Panc1 (cell line): ENCODE measurements at regions not wholly inside any gene's neighbourhood (a gene's known extent, or its start where the extent isn't known, plus 50 kb on each side); places are given as distances from the start of the nearest gene placed in this dataset.

ENCODE experiments used
- ATAC-seq: fragments of 200-7000 bp; cut with Tn5 transposase; 2 replicates; pipeline ENCODE4 v1.9.1; 2020; ENCODE audit warnings: mild to moderate bottlenecking, moderate library complexity
- BruUV-seq: library from RNA; stranded (reverse); fragments of 400-500 nt; replicated peaks from 2 replicates; lab custom pipeline; 2021; lab: Mats Ljungman, UMichigan
- CTCF ChIA-PET: fragments of 300-600 bp; sonication (Branson Sonifier 250); formaldehyde crosslinking; loops from one replicate; lab custom pipeline; 2022; ENCODE audit warnings: antibody characterized with exemption; lab: Charles Lee
- POLR2A ChIA-PET: fragments of 300-600 bp; sonication (Branson Sonifier 250); formaldehyde crosslinking; loops from one replicate; lab custom pipeline; 2022; ENCODE audit warnings: antibody characterized with exemption; lab: Charles Lee
- DNase-seq: peaks from one replicate; pipeline ENCODE4 v3.0.0-alpha.2; 2010; ENCODE audit warnings: low read depth, low spot score
- H3K27ac ChIP-seq: 2 replicates; pipeline ENCODE4 v1.5.1; 2011; ENCODE audit warnings: mild to moderate bottlenecking, low read length, inconsistent platforms
- H3K27me3 ChIP-seq: fragments of 200-500 bp; sonication (Bioruptor generic); 2 replicates; pipeline ENCODE4 v1.6.0; 2014; ENCODE audit warnings: low read length, inconsistent platforms; ENCODE audit not compliant: control insufficient read depth, insufficient read depth
- H3K36me3 ChIP-seq: fragments of 200-500 bp; sonication (Bioruptor generic); 2 replicates; pipeline ENCODE4 v1.5.1; 2014; ENCODE audit warnings: inconsistent platforms, mild to moderate bottlenecking, low read length, moderate library complexity; ENCODE audit not compliant: control insufficient read depth, insufficient read depth
- H3K4me1 ChIP-seq: 2 replicates; pipeline ENCODE4 v1.5.1; 2011; ENCODE audit warnings: inconsistent platforms, mild to moderate bottlenecking, low read length, moderate library complexity; ENCODE audit not compliant: control insufficient read depth, insufficient read depth
- H3K4me3 ChIP-seq, 2 experiments: 2 replicates each; pipeline ENCODE4 v1.5.1; 2011 to 2012; ENCODE audit warnings: low read depth in 2 of 2, low read length in 2 of 2, mild to moderate bottlenecking in 2 of 2, inconsistent platforms in 1 of 2, moderate library complexity in 1 of 2
- H3K9me3 ChIP-seq: fragments of 200-500 bp; sonication (Bioruptor generic); 2 replicates; pipeline ENCODE4 v1.5.1; 2014; ENCODE audit warnings: low read depth, mild to moderate bottlenecking, inconsistent platforms, low read length, moderate library complexity; ENCODE audit not compliant: control insufficient read depth, insufficient read depth
- CTCF ChIP-seq: fragments of 450-650 bp; IDR thresholded peaks from 2 replicates; pipeline ENCODE4 v1.5.1; 2017; ENCODE audit warnings: mild to moderate bottlenecking
- POLR2AphosphoS5 ChIP-seq: IDR thresholded peaks from 2 replicates; pipeline ENCODE4 v1.6.1; 2012; ENCODE audit warnings: mild to moderate bottlenecking, low read depth, low read length, moderate library complexity
- SIN3A ChIP-seq: IDR thresholded peaks from 2 replicates; pipeline ENCODE4 v1.6.1; 2012; ENCODE audit warnings: low read depth, mild to moderate bottlenecking, low read length, moderate library complexity, borderline replicate concordance; ENCODE audit not compliant: insufficient read depth
- in situ Hi-C: cut with HindIII; loops from 2 replicates; pipeline ENCODE4 v1.10.0; 2016; ENCODE audit warnings: low sequenced_read_pairs, low pct_unique_long_range_greater_than_20kb
- intact Hi-C: fragments of 100-400 bp; cut with micrococcal nuclease; formaldehyde crosslinking; loops from one replicate; pipeline ENCODE4 v1.10.0; 2022; ENCODE audit not compliant: unreplicated experiment

- DNase-seq (no peak), ATAC-seq (no peak)
- no TSS peak for BruUV-seq
- intact Hi-C loops = no loop called here
- Histone ChIP-seq H3K36me3 (no peaks in the 10 kb centered on the region), H3K27ac (no peak overlapping the region), H3K4me1 (no peaks in the 10 kb centered on the region), H3K4me3 (no peak overlapping the region), H3K9me3 (no peaks in the 10 kb centered on the region), H3K27me3 (no peaks in the 10 kb centered on the region)
- POLR2A ChIA-PET = no interaction called here
- in situ Hi-C loops = no loop called here
- TF ChIP-seq SIN3A = no peak
- CTCF ChIA-PET = no interaction called here
Observed at GRCh38 chr7:47073284-47073683, 508.6 kb downstream of the TNS3 start.

- ATAC-seq (no peak), DNase-seq (no peak)
- no peaks in the 10 kb centered on the region for H3K27me3 ChIP-seq
- TF ChIP-seq SIN3A = no peak
- no peak for TF ChIP-seq POLR2AphosphoS5
- ChIA-PET CTCF (interaction anchor here (0.6 kb wide), 1 partner anchor 719 kb away, joined by 9 read pairs; no protein-coding TSS in a partner anchor), POLR2A (no interaction called here)
- H3K4me1 ChIP-seq = no peaks in the 10 kb centered on the region
- BruUV-seq = no TSS peak
- H3K36me3 ChIP-seq = no peaks in the 10 kb centered on the region
- H3K9me3 ChIP-seq = no peaks in the 10 kb centered on the region
- in situ Hi-C loops = no loop called here
- intact Hi-C loops = no loop called here
- H3K27ac ChIP-seq = no peak overlapping the region
- H3K4me3 ChIP-seq = no peak overlapping the region
Observed at GRCh38 chr7:47071866-47072265, 510.0 kb downstream of the TNS3 start.

GRCh38 chr7:47069385-47070076 is 512.4 kb downstream of the TNS3 start:
- H3K27ac ChIP-seq = no peak overlapping the region
- H3K9me3 ChIP-seq = no peaks in the 10 kb centered on the region
- DNase-seq (no peak), ATAC-seq (no peak)
- no peak for TF ChIP-seq POLR2AphosphoS5
- H3K36me3 ChIP-seq = no peaks in the 10 kb centered on the region
- intact Hi-C loops = no loop called here
- no peaks in the 10 kb centered on the region for H3K27me3 ChIP-seq
- CTCF ChIA-PET = no interaction called here
- BruUV-seq = no TSS peak
- in situ Hi-C loops = no loop called here
- POLR2A ChIA-PET = no interaction called here
- H3K4me3 ChIP-seq = no peak overlapping the region
- no peaks in the 10 kb centered on the region for H3K4me1 ChIP-seq

GRCh38 chr7:47066976-47067614 is 514.8 kb downstream of the TNS3 start:
- intact Hi-C loops = no loop called here
- no peak overlapping the region for H3K27ac ChIP-seq
- BruUV-seq = no TSS peak
- H3K4me3 ChIP-seq = no peak overlapping the region
- no peaks in the 10 kb centered on the region for H3K4me1 ChIP-seq
- H3K27me3 ChIP-seq = peaks cover 3% of the 10 kb centered on the region
- DNase-seq (no peak), ATAC-seq (no peak)
- no peak for TF ChIP-seq CTCF
- ChIA-PET CTCF (no interaction called here), POLR2A (no interaction called here)
- H3K9me3 ChIP-seq = no peaks in the 10 kb centered on the region
- in situ Hi-C loops = no loop called here
- H3K36me3 ChIP-seq = no peaks in the 10 kb centered on the region
